NOMO-1 treated with dmso at 0.1 percent for 144 hours (cell line): ENCODE measurements at regions not wholly inside any gene's neighbourhood (a gene's known extent, or its start where the extent isn't known, plus 50 kb on each side); places are given as distances from the start of the nearest gene placed in this dataset.

Experiments
- DNase-seq: peaks from one replicate; lab custom pipeline; 2025; ENCODE audit not compliant: unreplicated experiment; lab: John Stamatoyannopoulos, UW

- DNase-seq, result no peak
These were observed 800.0 kb upstream of the PIK3C3 start for GRCh38 chr18:41155025-41155424.

GRCh38 chr18:41153871-41154270 is 801.2 kb upstream of the PIK3C3 start:
- DNase-seq, result no peak

GRCh38 chr18:41150316-41150715 is 804.7 kb upstream of the PIK3C3 start:
- DNase-seq, result peak; percentile 13

GRCh38 chr18:41146301-41146700 is 808.7 kb upstream of the PIK3C3 start:
- no peak for DNase-seq

- no peak for DNase-seq
These were observed 809.5 kb upstream of the PIK3C3 start for GRCh38 chr18:41145516-41145915.

- no peak for DNase-seq
These were observed 810.6 kb upstream of the PIK3C3 start for GRCh38 chr18:41144441-41144840.

GRCh38 chr18:41140506-41140905 is 814.5 kb upstream of the PIK3C3 start:
- DNase-seq, result no peak

- DNase-seq, result no peak
These were observed 819.9 kb upstream of the PIK3C3 start for GRCh38 chr18:41135146-41135545.

GRCh38 chr18:41134426-41134825 is 820.6 kb upstream of the PIK3C3 start:
- no peak for DNase-seq

- DNase-seq, result no peak
These were observed 824.0 kb upstream of the PIK3C3 start for GRCh38 chr18:41131050-41131449.

GRCh38 chr18:41128545-41128944 is 826.5 kb upstream of the PIK3C3 start:
- DNase-seq, result no peak

GRCh38 chr18:41128126-41128525 is 826.9 kb upstream of the PIK3C3 start:
- no peak for DNase-seq

GRCh38 chr18:41126541-41127235 is 828.3 kb upstream of the PIK3C3 start:
- no peak for DNase-seq

GRCh38 chr18:41121116-41121826 is 833.8 kb upstream of the PIK3C3 start:
- no peak for DNase-seq

- DNase-seq, result no peak
These were observed 836.0 kb upstream of the PIK3C3 start for GRCh38 chr18:41119031-41119430.

GRCh38 chr18:41113885-41114482 is 841.0 kb upstream of the PIK3C3 start:
- DNase-seq, result no peak

GRCh38 chr18:41099451-41099850 is 855.6 kb upstream of the PIK3C3 start:
- DNase-seq, result no peak

GRCh38 chr18:41096504-41096903 is 858.5 kb upstream of the PIK3C3 start:
- no peak for DNase-seq

GRCh38 chr18:41077076-41077475 is 878.0 kb upstream of the PIK3C3 start:
- no peak for DNase-seq

- no peak for DNase-seq
These were observed 879.8 kb upstream of the PIK3C3 start for GRCh38 chr18:41075212-41075611.

GRCh38 chr18:41073372-41073954 is 881.6 kb upstream of the PIK3C3 start:
- no peak for DNase-seq

- DNase-seq, result no peak
These were observed 882.1 kb upstream of the PIK3C3 start for GRCh38 chr18:41072946-41073345.
